ENCODE measurements at regions not wholly inside any gene's neighbourhood (a gene's known extent, or its start where the extent isn't known, plus 50 kb on each side); places are given as distances from the start of the nearest gene placed in this dataset.

- DNase-seq (ENCODE audit: low spot score): no peak
Observed at GRCh38 chr6:92623431-92623830, 795.9 kb downstream of the EPHA7 start.

GRCh38 chr6:92617721-92618120, 801.6 kb downstream of the EPHA7 start:
- no peak for DNase-seq (ENCODE audit: low spot score)

GRCh38 chr6:92608751-92609150, 810.6 kb downstream of the EPHA7 start:
- no peak for DNase-seq (ENCODE audit: low spot score)

- DNase-seq (ENCODE audit: low spot score): no peak
Observed at GRCh38 chr6:92593201-92593600, 826.2 kb downstream of the EPHA7 start.

- no peak for DNase-seq (ENCODE audit: low spot score)
Observed at GRCh38 chr6:92589996-92590395, 829.4 kb downstream of the EPHA7 start.

- no peak for DNase-seq (ENCODE audit: low spot score)
Observed at GRCh38 chr6:92588148-92588547, 831.2 kb downstream of the EPHA7 start.

GRCh38 chr6:92587525-92587924, 831.8 kb downstream of the EPHA7 start:
- no peak for DNase-seq (ENCODE audit: low spot score)

GRCh38 chr6:92586236-92586977, 833.0 kb downstream of the EPHA7 start:
- DNase-seq (ENCODE audit: low spot score): no peak

GRCh38 chr6:92582211-92582610, 837.1 kb downstream of the EPHA7 start:
- no peak for DNase-seq (ENCODE audit: low spot score)

- no peak for DNase-seq (ENCODE audit: low spot score)
Observed at GRCh38 chr6:92577077-92577719, 842.2 kb downstream of the EPHA7 start.

GRCh38 chr6:92568541-92568940, 850.8 kb downstream of the EPHA7 start:
- no peak for DNase-seq (ENCODE audit: low spot score)

- no peak for DNase-seq (ENCODE audit: low spot score)
Observed at GRCh38 chr6:92566632-92567031, 852.7 kb downstream of the EPHA7 start.

GRCh38 chr6:92564376-92564775, 855.0 kb downstream of the EPHA7 start:
- no peak for DNase-seq (ENCODE audit: low spot score)

- no peak for DNase-seq (ENCODE audit: low spot score)
Observed at GRCh38 chr6:92559611-92560010, 859.7 kb downstream of the EPHA7 start.

- no peak for DNase-seq (ENCODE audit: low spot score)
Observed at GRCh38 chr6:92559003-92559402, 860.4 kb downstream of the EPHA7 start.

- DNase-seq (ENCODE audit: low spot score): no peak
Observed at GRCh38 chr6:92550501-92550900, 868.9 kb downstream of the EPHA7 start.

GRCh38 chr6:92545861-92546260, 873.5 kb downstream of the EPHA7 start:
- no peak for DNase-seq (ENCODE audit: low spot score)

- DNase-seq (ENCODE audit: low spot score): no peak
Observed at GRCh38 chr6:92541448-92542060, 877.8 kb downstream of the EPHA7 start.

- no peak for DNase-seq (ENCODE audit: low spot score)
Observed at GRCh38 chr6:92538926-92539325, 880.4 kb downstream of the EPHA7 start.

- no peak for DNase-seq (ENCODE audit: low spot score)
Observed at GRCh38 chr6:92538275-92538674, 881.1 kb downstream of the EPHA7 start.

- DNase-seq (ENCODE audit: low spot score): no peak
Observed at GRCh38 chr6:92534109-92534508, 885.2 kb downstream of the EPHA7 start.

GRCh38 chr6:92522589-92522988, 896.8 kb downstream of the EPHA7 start:
- no peak for DNase-seq (ENCODE audit: low spot score)

- DNase-seq (ENCODE audit: low spot score): no peak
Observed at GRCh38 chr6:92521553-92521952, 897.8 kb downstream of the EPHA7 start.
